ENCODE measurements at regions not wholly inside any gene's neighbourhood (a gene's known extent, or its start where the extent isn't known, plus 50 kb on each side); places are given as distances from the start of the nearest gene placed in this dataset.

DNA sequence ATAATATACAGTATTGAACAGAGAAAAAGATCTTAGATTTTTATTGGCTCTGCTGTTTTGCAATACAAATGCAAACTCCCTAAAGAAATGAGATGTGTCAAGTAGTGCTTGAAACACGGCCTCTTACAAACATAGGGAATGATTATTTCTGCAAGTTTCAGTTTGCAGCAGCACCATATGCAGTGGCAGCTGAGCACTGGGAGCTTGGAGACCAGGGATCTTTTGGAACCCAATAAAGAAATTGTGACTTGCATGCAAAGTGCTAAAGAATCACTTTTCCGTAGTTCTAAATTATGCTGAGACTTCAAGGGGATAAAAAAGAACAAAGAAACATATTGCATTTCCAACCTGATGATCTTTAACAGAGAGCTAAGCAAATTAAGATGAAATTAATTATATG, 674.6 kb upstream of the ZNF608 start:
- H3K79me2 ChIP-seq (ENCODE audit: insufficient read depth, low read length) = no peaks in the 10 kb centered on the region
- in situ Hi-C loops (cut with HindIII; ENCODE audit: extremely low pct_ligation_motif_present, low pct_unique_long_range_greater_than_20kb) = no loop called here
- no TSS peak for BruUV-seq (replicated peaks)
- no peak overlapping the region for H3K27ac ChIP-seq (ENCODE audit: extremely low read length, insufficient read depth, low read length)
- WGBS (ENCODE audit: low lambda C conversion rate) = 0% methylated on average over 2 of the region's 2 CpGs
- intact Hi-C loops (cut with micrococcal nuclease; ENCODE audit: unreplicated experiment) = no loop called here
- H3K9me3 ChIP-seq (ENCODE audit: low read length) = no peaks in the 10 kb centered on the region
- H3K27me3 ChIP-seq (ENCODE audit: control insufficient read depth in 1 of 2, insufficient read depth in 2 of 2, low read length in 2 of 2) = no peaks in the 10 kb centered on the region
- no peak overlapping the region for H3K9ac ChIP-seq (ENCODE audit: insufficient read depth, low read depth, low read length)
- no peak overlapping the region for H3K4me3 ChIP-seq (replicated peaks in 1 of 3; ENCODE audit: insufficient read depth in 1 of 3, low read depth in 2 of 3, low read length in 3 of 3)
- no peaks in the 10 kb centered on the region for H3K36me3 ChIP-seq (replicated peaks in 1 of 2; ENCODE audit: control insufficient read depth in 1 of 2, insufficient read depth in 2 of 2, low read length in 2 of 2)
- H4K20me1 ChIP-seq (ENCODE audit: insufficient read depth, low read length) = no peaks in the 10 kb centered on the region
- ChIA-PET POLR2A (no interaction called here), CTCF (ENCODE audit: low intra/inter-chr PET ratio, low total read pairs) (no interaction called here)
- ATAC-seq = no peak
- no peak overlapping the region for H3K4me2 ChIP-seq (ENCODE audit: low read depth, low read length)
- FAIRE-seq = no peak
- H2AFZ ChIP-seq (ENCODE audit: low read length) = no peak overlapping the region
- DNase-seq (ENCODE audit: low spot score) = no peak
- no peaks in the 10 kb centered on the region for H3K4me1 ChIP-seq (ENCODE audit: insufficient read depth, low read length)
- no peak for TF ChIP-seq MYNN (CRISPR knock-in tag; IDR thresholded peaks at IDR 0.05; ENCODE audit: low read depth)
- no peak for TF ChIP-seq SRSF4 (IDR thresholded peaks at IDR 0.05; ENCODE audit: low read depth, low read length, poor library complexity, severe bottlenecking)
- no peak for TF ChIP-seq GATAD1 (CRISPR knock-in tag; IDR thresholded peaks at IDR 0.05)
- TF ChIP-seq ZFYVE20 (CRISPR knock-in tag; IDR thresholded peaks at IDR 0.05; ENCODE audit: borderline replicate concordance, low read depth) = no peak
- no peak for TF ChIP-seq ZNF674 (CRISPR knock-in tag; IDR thresholded peaks at IDR 0.05; ENCODE audit: low read depth)
- TF ChIP-seq, protein P1, sequence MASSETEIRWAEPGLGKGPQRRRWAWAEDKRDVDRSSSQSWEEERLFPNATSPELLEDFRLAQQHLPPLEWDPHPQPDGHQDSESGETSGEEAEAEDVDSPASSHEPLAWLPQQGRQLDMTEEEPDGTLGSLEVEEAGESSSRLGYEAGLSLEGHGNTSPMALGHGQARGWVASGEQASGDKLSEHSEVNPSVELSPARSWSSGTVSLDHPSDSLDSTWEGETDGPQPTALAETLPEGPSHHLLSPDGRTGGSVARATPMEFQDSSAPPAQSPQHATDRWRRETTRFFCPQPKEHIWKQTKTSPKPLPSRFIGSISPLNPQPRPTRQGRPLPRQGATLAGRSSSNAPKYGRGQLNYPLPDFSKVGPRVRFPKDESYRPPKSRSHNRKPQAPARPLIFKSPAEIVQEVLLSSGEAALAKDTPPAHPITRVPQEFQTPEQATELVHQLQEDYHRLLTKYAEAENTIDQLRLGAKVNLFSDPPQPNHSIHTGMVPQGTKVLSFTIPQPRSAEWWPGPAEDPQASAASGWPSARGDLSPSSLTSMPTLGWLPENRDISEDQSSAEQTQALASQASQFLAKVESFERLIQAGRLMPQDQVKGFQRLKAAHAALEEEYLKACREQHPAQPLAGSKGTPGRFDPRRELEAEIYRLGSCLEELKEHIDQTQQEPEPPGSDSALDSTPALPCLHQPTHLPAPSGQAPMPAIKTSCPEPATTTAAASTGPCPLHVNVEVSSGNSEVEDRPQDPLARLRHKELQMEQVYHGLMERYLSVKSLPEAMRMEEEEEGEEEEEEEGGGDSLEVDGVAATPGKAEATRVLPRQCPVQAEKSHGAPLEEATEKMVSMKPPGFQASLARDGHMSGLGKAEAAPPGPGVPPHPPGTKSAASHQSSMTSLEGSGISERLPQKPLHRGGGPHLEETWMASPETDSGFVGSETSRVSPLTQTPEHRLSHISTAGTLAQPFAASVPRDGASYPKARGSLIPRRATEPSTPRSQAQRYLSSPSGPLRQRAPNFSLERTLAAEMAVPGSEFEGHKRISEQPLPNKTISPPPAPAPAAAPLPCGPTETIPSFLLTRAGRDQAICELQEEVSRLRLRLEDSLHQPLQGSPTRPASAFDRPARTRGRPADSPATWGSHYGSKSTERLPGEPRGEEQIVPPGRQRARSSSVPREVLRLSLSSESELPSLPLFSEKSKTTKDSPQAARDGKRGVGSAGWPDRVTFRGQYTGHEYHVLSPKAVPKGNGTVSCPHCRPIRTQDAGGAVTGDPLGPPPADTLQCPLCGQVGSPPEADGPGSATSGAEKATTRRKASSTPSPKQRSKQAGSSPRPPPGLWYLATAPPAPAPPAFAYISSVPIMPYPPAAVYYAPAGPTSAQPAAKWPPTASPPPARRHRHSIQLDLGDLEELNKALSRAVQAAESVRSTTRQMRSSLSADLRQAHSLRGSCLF (CRISPR knock-in tag; IDR thresholded peaks at IDR 0.05; ENCODE audit: borderline replicate concordance) = no peak
- TF ChIP-seq ZNF33B (CRISPR knock-in tag; IDR thresholded peaks at IDR 0.05) = no peak
- no peak for TF ChIP-seq ZMYM4 (CRISPR knock-in tag; IDR thresholded peaks at IDR 0.05)
- TF ChIP-seq DBP (CRISPR knock-in tag; IDR thresholded peaks at IDR 0.05; ENCODE audit: not compliant biosample characterization) = no peak
- TF ChIP-seq DMAP1 (CRISPR knock-in tag; IDR thresholded peaks at IDR 0.05) = no peak
- TF ChIP-seq ZNF784 (CRISPR knock-in tag; IDR thresholded peaks at IDR 0.05; ENCODE audit: borderline replicate concordance) = no peak
- TF ChIP-seq EEA1 (CRISPR knock-in tag; IDR thresholded peaks at IDR 0.05; ENCODE audit: borderline replicate concordance) = no peak
- no peak for TF ChIP-seq IRF2 (CRISPR knock-in tag; IDR thresholded peaks at IDR 0.05)
- TF ChIP-seq PLRG1 (conservative IDR thresholded peaks at IDR 0.05) = no peak
- TF ChIP-seq ZNF619 (CRISPR knock-in tag; IDR thresholded peaks at IDR 0.05) = no peak
- TF ChIP-seq ZNF496 (CRISPR knock-in tag; IDR thresholded peaks at IDR 0.05; ENCODE audit: insufficient replicate concordance) = no peak
- no peak for TF ChIP-seq ZNF563 (CRISPR knock-in tag; IDR thresholded peaks at IDR 0.05)

All from HepG2 (cell line).